ENCODE measurements at regions not wholly inside any gene's neighbourhood (a gene's known extent, or its start where the extent isn't known, plus 50 kb on each side); places are given as distances from the start of the nearest gene placed in this dataset.

DNA sequence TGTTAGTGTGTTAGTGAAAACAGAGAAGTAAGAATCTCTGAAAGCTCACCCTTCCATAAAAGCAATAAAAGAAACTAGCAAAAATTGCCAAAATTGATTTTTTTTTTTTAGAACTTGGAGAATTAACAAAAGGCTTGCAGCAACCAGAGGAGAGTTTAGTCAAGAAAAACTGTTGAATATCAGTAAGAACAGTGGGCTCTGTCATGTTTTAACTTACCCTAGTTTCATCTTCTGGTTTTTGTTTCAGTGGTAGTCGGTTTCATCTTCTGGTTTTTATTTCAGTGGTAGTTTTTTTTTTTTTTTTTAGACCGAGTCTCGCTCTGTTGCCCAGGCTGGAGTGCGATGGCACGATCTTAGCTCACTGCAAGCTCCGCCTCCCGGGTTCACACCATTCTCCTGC, 580.9 kb downstream of the NYAP2 start:
- TF ChIP-seq, protein P1, sequence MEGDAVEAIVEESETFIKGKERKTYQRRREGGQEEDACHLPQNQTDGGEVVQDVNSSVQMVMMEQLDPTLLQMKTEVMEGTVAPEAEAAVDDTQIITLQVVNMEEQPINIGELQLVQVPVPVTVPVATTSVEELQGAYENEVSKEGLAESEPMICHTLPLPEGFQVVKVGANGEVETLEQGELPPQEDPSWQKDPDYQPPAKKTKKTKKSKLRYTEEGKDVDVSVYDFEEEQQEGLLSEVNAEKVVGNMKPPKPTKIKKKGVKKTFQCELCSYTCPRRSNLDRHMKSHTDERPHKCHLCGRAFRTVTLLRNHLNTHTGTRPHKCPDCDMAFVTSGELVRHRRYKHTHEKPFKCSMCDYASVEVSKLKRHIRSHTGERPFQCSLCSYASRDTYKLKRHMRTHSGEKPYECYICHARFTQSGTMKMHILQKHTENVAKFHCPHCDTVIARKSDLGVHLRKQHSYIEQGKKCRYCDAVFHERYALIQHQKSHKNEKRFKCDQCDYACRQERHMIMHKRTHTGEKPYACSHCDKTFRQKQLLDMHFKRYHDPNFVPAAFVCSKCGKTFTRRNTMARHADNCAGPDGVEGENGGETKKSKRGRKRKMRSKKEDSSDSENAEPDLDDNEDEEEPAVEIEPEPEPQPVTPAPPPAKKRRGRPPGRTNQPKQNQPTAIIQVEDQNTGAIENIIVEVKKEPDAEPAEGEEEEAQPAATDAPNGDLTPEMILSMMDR (tag by site-specific recombination; IDR thresholded peaks at IDR 0.05) = no peak
- TF ChIP-seq, protein P2, sequence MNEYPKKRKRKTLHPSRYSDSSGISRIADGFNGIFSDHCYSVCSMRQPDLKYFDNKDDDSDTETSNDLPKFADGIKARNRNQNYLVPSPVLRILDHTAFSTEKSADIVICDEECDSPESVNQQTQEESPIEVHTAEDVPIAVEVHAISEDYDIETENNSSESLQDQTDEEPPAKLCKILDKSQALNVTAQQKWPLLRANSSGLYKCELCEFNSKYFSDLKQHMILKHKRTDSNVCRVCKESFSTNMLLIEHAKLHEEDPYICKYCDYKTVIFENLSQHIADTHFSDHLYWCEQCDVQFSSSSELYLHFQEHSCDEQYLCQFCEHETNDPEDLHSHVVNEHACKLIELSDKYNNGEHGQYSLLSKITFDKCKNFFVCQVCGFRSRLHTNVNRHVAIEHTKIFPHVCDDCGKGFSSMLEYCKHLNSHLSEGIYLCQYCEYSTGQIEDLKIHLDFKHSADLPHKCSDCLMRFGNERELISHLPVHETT (tag by site-specific recombination; IDR thresholded peaks at IDR 0.05) = no peak
- TF ChIP-seq, protein P3, sequence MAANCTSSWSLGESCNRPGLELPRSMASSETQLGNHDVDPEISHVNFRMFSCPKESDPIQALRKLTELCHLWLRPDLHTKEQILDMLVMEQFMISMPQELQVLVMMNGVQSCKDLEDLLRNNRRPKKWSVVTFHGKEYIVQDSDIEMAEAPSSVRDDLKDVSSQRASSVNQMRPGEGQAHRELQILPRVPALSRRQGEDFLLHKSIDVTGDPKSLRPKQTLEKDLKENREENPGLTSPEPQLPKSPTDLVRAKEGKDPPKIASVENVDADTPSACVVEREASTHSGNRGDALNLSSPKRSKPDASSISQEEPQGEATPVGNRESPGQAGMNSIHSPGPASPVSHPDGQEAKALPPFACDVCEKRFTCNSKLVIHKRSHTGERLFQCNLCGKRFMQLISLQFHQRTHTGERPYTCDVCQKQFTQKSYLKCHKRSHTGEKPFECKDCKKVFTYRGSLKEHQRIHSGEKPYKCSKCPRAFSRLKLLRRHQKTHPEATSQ (tag by site-specific recombination; IDR thresholded peaks at IDR 0.05) = no peak
- TF ChIP-seq ZNF133 (tag by site-specific recombination; IDR thresholded peaks at IDR 0.05) (no peak), ZNF623 (tag by site-specific recombination; IDR thresholded peaks at IDR 0.05) (no peak), ZNF549 (tag by site-specific recombination; IDR thresholded peaks at IDR 0.05) (no peak), ZBTB7A (tag by site-specific recombination; IDR thresholded peaks at IDR 0.05; ENCODE audit: low read depth) (no peak)
